GM21360 (cell line): ENCODE measurements at regions not wholly inside any gene's neighbourhood (a gene's known extent, or its start where the extent isn't known, plus 50 kb on each side); places are given as distances from the start of the nearest gene placed in this dataset.
"Not testable (repeated sequence)": the region's sequence is repeated elsewhere in the genome, so short reads cannot be mapped to it uniquely, and the experiment has no call there.

ENCODE experiments used
- ATAC-seq: cut with Tn5 transposase; IDR thresholded peaks from one replicate; pipeline ENCODE4 v1.9.1; 2021; ENCODE audit warnings: mild to moderate bottlenecking, moderate library complexity; ENCODE audit not compliant: unreplicated experiment

GRCh38 chr11:24217319-24217718 lies 279.5 kb upstream of the LUZP2 start:
- not testable (repeated sequence) for ATAC-seq

- ATAC-seq, result no peak
Measured at GRCh38 chr11:24225501-24225900, 271.4 kb upstream of the LUZP2 start.

- ATAC-seq, result no peak
Measured at GRCh38 chr11:24226606-24227005, 270.2 kb upstream of the LUZP2 start.

GRCh38 chr11:24233041-24233440 lies 263.8 kb upstream of the LUZP2 start:
- ATAC-seq, result no peak

GRCh38 chr11:24234822-24235508 lies 261.9 kb upstream of the LUZP2 start:
- ATAC-seq, result no peak

DNA sequence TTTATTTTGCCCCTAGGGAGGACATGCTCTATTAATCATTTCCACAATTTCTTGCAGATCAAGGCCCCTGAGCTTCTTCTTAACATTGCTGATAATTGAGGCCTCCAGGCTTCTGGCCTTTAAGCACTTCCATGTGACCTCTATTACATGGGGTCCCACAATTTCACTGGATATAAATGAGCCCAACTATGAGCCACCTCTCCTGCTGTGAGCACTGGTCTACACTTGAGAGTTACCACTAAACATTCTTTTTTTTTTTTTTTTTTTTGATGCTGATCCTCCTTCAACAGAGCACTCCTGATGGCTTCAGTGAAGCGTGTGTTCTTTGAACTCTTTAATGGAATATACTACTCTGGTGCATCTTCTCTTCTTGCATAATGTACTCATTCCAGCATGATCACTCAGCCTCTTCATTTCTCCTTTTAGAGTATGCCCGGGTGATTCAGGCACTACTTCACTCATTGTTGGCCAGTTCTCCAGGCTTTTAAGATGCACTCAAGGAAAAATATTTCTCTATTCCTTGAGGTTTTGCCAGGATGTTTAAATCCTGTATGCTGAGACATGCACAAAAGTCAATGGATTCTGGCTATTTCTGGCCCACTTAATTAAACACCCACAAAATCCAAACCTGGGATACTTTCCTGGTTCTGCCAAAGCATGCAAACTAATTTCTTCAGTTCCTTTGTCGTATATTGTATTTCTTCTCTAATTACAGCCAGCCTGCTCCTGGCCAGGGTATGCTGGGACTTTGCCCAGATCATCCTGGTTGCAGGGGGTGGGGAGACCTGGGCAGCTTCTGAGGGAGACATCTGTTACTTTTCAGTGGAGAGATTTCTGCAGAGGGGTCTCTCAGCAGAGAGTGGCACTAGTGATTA lies 257.8 kb upstream of the LUZP2 start:
- ATAC-seq, result no peak

GRCh38 chr11:24239930-24240329 lies 256.9 kb upstream of the LUZP2 start:
- no peak for ATAC-seq

- ATAC-seq, result no peak
Measured at GRCh38 chr11:24240496-24241175, 256.2 kb upstream of the LUZP2 start.

GRCh38 chr11:24246715-24247114 lies 250.1 kb upstream of the LUZP2 start:
- ATAC-seq, result no peak

GRCh38 chr11:24247846-24248245 lies 249.0 kb upstream of the LUZP2 start:
- ATAC-seq, result no peak

- ATAC-seq, result no peak
Measured at GRCh38 chr11:24249921-24250320, 246.9 kb upstream of the LUZP2 start.

- no peak for ATAC-seq
Measured at GRCh38 chr11:24253237-24253760, 243.6 kb upstream of the LUZP2 start.

GRCh38 chr11:24264868-24265267 lies 232.0 kb upstream of the LUZP2 start:
- ATAC-seq, result no peak

GRCh38 chr11:24267014-24267413 lies 229.8 kb upstream of the LUZP2 start:
- ATAC-seq, result no peak

- no peak for ATAC-seq
Measured at GRCh38 chr11:24271798-24272197, 225.1 kb upstream of the LUZP2 start.

- ATAC-seq, result not testable (repeated sequence)
Measured at GRCh38 chr11:24274214-24274781, 222.6 kb upstream of the LUZP2 start.

DNA sequence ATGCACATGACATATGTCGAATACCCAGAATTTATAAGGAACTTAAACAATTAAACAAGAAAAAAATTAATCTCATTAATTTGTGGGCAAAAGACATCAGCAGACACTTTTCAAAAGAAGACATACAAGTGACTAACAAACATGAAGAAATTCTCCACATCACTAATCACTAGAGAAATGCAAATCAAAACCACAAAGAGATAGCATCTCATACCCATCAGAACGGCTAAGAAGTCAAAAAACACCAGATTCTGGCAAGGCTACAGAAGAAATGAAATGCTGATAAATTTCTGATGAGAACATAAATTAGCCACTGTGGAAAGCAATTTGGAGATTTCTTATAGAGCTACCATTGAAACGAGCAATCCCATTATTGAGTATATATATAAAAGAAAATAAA lies 210.6 kb upstream of the LUZP2 start:
- ATAC-seq, result no peak

- no peak for ATAC-seq
Measured at GRCh38 chr11:24289301-24289700, 207.6 kb upstream of the LUZP2 start.

DNA sequence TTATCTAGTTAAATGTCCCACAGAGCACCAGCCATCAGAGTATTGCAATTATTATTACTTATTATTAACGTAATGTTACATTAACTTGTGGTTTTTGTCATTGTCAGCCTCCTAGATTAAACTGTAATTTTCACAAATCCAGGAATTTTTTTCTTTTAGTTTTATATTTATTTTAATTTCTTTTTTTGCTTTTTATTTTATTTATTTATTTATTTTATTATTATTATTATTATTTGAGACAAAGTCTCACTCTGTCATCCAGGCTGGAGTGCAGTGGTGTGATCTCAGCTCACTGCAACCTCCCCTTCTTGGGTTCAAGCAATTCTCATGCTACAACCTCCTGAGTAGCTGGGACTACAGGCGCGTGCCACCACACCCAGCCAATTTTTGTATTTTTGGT lies 202.9 kb upstream of the LUZP2 start:
- ATAC-seq, result no peak

- ATAC-seq, result no peak
Measured at GRCh38 chr11:24295360-24295759, 201.5 kb upstream of the LUZP2 start.

DNA sequence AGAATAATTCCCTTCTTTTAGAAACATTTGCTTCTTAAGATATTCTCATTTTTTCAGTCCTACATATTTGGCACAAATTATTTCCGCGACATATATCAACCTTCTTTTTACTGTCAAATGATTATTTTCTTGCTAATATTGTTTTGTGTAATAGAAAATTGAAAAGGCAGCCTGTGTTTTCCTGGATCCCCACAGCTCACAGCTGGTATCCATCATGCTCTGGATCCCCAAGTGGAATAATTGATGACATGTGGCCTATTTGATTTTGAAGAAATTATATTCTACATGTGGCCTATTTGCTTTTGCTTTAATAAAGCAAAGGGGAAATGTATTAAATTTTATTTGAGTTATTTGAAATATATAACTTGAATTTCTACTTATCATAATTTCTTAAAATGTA lies 199.4 kb upstream of the LUZP2 start:
- no peak for ATAC-seq
